GM19372 (cell line): ENCODE measurements at regions not wholly inside any gene's neighbourhood (a gene's known extent, or its start where the extent isn't known, plus 50 kb on each side); places are given as distances from the start of the nearest gene placed in this dataset.
"Not testable (repeated sequence)": the region's sequence is repeated elsewhere in the genome, so short reads cannot be mapped to it uniquely, and the experiment has no call there.

Experiments
- ATAC-seq: cut with Tn5 transposase; IDR thresholded peaks from one replicate; pipeline ENCODE4 v1.9.1; 2021; ENCODE audit warnings: mild to moderate bottlenecking, low read depth, moderate library complexity; ENCODE audit not compliant: unreplicated experiment

DNA sequence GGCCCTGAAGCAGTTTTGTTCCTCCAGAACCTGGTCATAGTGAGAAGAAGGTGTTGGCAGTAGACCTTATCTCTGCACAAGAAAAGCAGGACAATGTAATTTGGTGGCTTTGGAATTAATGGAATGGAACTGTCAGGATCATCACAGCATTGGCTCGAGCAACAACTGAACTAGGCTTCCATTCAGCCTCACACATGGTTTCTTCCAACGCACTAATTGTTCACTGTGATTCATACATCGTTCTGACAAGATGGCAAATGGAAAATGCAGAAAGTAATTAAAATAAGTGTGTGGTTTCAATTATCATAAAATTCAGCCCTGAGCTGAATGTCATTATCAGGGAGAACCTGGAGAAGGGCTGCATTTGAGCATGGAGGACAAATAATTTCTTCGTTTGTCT lies 80.6 kb downstream of the MFSD1 start:
- no peak for ATAC-seq

DNA sequence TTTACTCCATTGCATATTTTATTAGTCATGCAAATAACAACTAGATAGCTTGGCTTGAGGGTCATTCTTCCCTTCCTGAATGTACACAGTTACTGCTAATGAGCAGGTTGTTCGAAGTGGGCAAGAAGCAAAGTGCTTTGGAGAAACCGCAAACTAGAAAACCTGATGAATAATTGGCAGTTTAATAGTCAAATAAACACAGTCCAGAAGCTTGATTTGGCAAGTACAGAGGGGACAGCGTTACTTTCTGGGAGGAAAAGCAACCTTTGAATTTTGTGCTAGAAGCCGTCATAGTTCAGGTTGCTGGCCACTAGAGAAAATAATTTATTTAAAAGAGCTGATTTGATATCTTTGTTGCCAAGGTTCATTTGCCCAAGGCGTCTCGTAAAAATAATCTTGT lies 94.9 kb downstream of the MFSD1 start:
- ATAC-seq = no peak

DNA sequence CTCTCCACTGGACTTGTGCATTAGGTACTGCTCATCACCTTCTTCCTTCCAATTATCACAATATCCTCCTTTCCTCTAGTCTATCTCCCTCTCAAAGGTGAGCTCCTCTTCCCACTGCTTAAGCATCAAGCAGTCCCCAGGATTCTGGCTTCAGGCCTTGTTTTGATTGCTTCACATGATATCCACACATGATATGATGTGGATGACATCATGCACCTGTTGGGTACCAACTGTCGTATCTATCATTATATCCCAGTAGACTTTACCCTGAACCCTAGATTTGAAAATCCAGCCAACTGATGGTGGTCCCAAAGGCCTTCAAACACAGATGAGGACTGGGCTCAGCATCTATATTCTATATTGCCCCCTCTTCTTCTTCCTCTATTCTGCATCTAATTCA lies 104.9 kb downstream of the MFSD1 start:
- ATAC-seq = no peak

DNA sequence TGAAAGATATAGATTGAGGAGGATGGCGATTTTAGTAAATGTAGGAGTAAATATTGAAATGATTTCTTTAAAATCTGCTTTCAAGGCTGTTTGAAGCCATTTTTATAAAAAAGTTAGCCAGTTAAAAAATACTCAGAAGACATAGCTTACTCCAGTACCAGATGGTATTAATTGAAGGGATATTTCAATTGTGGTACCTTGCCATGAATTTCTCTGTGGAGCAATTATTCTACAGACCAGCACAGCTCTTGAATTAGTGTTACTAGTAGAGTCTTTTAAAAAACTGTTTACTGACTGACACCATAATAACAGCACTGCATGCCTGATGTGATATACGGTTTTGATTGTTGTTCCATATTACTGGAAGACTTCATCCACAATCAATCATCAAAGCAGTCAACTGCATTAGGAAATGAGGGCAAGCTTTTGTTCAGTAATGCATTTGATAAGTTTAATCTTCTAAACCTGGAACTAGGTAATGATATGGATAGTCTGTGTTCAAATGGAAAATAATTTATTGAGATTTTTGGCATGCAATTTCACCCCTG lies 106.4 kb downstream of the MFSD1 start:
- ATAC-seq = no peak

DNA sequence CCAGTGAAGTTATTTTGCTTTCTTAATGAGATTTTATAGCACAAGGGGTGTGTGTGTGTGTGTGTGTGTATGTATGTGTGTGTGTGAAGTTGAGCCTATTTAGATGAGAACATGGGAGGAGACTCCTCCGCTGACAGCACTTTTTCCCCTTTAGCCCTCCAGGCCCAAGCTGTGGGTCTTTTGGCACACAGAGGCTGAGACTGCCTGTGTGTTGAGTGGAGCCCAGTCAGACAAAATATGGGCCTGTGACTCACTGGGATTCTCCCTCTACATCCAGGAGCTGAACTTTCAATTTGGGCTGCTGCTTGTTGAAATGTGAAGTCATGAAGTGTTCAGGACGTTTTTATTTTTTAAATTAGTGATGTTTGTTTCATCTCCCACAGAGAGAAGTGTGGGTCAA lies 108.0 kb downstream of the MFSD1 start:
- no peak for ATAC-seq

DNA sequence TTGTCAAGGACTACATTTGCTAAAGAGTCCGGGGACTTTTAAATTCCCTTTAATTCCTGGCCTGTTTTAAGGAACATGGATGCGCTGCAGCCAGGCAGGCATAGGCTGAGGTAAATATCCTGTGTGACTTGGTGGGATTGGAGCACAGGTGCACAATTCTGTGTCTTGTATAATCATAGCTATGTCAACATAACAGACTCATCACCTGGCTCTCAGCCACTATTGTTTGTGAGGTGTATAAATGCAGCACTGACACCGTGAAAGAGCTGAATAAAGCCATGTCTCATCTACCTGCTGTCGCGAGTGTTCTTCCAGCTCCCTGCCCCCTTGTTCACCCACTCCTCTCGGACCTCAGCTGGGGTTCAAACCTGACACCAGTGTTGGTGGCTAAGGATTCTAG lies 109.7 kb downstream of the MFSD1 start:
- no peak for ATAC-seq

DNA sequence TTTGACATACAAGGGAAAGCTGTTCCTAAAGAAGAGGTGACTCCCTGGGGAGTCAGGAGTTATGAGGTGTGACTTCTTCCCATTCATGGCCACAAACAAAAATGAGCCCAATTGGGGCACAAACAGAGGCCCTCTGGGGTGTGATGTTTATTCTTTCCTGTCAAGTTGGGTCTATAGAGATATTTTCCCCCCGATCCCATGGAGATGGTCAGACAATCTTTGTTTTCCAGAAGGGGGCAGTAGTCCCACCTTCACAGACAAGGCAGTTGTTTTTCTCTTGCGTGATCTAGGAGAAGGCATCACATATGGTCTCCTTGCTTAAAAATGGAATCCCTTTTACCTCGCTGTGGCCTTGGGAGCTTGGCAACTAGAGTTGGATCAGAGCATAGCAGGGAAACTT lies 110.3 kb downstream of the MFSD1 start:
- no peak for ATAC-seq

DNA sequence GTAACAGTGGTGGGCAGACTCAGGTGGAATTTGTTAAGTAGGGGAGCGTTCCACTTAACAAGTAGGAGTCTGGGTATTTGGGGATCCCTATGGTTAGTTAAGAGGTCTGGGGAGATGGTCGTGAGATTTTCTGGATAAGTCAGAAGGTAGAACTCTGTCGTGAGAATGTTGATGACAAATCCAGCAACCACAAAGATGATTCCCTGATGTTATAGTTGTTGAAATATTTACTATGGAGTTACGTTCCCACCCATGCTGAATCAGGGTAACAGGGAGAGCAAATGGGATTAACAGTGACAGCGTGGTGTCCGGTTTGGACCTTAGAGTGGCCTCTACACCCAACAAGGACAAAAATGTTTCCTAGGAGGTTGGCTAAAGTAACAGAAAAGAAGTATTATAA lies 110.8 kb downstream of the MFSD1 start:
- no peak for ATAC-seq

DNA sequence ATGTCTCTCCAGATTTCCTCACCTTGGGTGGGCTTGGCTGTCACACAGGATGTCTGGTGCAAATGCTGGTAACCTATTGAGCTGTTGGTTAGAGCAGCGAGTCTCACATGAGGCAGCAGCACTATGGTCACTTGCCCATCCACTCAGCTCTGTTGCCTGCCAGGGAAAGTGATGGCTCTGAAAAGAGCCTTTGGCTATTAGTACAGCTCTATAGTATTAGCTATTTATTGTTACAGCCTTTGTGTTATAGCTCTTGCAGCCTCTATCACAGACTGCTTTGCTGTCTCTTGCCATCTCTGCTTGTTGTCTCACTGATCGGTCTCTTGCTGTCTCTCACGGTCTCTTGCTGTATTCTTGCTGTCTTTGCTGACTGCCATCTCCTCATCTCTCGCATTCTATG lies 114.3 kb downstream of the MFSD1 start:
- ATAC-seq = no peak

DNA sequence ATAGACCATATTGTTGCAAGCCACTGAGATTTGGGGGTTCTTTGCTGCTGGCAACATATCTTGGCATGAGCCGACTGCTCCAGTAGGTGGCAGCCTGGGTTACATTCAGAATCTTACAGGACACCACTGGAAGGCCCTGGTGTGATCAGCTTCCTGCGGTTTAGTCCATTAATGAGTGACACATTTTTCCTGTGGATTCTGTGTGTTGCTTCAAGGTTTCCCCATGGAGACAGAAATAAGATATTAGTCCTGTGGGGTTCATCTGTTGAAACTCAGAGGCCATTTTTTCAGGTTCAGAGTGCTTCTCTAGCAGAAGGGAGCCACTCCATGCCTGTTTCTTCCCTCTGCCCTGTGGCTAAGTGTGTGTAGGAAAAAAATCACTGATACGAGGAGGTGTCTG lies 116.2 kb downstream of the MFSD1 start:
- ATAC-seq = peak; percentile 86

DNA sequence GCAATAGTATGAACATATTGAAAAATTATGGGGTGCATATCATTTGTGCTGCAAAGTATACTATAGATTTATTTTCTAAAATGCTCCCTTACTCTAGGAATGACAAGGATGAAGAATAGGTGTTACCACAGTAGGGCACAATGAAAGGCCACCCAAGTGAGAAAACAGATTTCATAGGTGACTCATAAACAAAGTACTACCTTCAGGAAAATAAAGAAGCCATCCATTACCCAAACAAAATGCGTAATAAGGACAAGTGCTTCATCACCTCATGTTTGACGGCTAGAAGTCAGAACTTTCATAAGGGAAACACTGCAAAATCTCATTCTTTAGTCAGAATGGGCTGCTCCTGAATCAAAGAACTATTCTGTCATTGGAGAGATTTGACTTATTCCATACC lies 116.6 kb downstream of the MFSD1 start:
- no peak for ATAC-seq

DNA sequence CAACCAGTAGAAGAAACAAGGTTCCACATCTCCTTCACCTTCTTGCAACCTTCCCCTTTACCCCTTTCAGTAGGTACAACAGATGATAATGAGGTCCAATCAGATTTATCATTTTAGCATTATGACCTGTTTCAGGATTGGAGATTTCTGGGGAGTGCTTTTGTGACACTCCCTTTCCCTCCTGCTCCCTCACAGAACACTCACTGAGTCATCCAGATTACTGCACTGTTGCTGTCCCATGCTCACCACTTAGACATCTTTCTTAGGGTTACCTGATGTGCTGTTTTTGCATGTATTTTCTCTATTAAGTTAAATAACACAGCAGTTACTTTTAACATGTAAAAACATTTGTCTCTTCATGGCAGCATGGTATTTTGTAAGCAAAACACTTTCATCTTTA lies 118.5 kb downstream of the MFSD1 start:
- ATAC-seq = no peak

DNA sequence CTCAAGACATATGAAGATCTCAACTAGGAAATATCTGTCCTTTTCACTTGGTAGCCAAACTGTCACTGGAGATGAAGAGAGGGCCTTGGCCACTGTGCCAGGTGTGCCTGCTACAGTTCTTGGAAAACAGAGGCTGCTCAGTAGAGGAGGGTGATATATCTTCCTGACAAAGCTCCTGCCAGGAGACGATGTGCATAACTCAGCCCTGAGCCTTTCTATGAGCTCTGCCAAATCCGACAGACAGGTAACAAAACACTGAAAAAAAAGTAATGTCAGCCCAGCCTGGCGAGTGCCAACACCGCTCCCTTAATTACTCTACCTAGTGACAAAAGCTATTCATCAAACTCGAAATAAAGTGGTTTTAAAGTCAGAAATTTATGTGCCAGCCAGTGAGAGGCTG lies 123.2 kb downstream of the MFSD1 start:
- no peak for ATAC-seq

DNA sequence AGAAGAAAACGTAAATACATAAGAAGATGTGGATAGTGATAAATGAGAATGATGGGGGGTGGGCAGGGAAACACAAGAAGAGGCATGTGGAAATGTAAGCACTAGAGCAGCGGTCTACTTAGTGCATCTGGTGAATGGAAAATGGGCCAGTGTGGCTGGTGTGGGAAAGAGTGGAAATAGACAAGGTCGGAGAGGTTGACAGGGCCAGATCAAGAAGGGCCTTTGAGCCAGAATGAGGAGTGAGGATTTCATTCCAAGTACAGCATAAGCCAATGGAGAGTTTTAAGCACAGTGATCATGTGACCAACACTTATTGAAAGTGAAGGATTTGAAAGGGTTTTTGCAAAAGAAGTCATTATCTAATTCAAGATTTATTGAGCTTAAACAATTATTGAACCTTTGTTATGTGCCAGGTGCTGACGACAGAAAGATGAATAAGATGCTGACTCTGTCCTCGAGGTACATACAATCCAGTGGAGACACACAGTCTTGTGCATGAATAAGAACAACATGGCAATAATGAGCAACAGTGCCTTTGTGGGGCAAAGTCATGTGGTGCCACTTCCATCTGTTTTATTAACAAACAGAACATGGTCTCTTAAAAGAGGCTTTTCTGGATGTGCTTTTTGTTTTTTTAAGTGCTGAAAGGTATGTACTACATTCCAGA lies 124.1 kb downstream of the MFSD1 start:
- ATAC-seq = no peak

DNA sequence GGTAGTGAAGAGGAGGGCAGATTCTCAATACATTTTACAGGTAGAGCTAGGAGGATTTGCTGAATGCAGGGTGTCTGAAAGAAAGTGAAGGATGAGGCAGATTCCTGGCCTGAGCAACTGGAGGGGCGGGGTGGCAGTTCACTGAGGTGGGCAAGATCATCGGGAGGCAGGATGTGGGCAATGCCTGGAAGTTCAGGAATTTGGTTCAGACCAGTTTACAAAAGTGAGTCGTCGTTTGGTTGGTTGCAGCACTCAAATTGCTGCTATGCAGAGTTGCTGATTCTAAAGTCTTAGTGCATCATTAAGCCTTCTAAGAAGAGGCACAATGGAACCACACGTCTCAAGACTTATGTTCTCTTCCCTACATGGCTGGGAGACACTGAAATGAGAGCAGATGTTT lies 134.0 kb downstream of the MFSD1 start:
- no peak for ATAC-seq

DNA sequence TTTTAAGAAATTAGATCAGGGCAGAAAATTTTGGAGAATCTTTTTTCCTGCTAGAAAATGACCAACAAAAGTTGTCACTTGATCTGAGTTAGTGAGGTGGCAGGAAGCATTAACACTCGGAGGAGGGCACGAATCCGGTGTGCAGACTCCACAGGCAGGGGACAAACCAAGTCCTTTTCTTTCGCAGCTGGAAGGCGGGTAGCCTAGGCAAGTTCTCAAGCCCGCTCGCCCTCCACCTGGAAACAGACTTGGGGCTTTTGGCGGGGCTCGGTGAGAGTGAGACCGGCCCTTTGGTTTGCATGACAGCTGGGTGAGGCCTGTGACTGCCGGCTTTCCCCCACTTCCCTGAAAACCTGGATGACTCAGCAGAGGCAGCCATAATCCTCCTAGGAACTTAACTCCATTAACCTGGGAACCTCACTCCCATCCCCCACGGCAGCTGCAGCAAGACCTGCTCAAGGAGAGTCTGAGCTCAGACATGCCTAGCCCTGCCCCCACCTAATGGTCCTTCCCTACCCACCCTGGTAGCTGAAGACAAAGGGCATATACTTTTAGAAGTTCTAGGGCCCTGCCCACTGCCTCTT lies 134.8 kb downstream of the MFSD1 start:
- no peak for ATAC-seq

DNA sequence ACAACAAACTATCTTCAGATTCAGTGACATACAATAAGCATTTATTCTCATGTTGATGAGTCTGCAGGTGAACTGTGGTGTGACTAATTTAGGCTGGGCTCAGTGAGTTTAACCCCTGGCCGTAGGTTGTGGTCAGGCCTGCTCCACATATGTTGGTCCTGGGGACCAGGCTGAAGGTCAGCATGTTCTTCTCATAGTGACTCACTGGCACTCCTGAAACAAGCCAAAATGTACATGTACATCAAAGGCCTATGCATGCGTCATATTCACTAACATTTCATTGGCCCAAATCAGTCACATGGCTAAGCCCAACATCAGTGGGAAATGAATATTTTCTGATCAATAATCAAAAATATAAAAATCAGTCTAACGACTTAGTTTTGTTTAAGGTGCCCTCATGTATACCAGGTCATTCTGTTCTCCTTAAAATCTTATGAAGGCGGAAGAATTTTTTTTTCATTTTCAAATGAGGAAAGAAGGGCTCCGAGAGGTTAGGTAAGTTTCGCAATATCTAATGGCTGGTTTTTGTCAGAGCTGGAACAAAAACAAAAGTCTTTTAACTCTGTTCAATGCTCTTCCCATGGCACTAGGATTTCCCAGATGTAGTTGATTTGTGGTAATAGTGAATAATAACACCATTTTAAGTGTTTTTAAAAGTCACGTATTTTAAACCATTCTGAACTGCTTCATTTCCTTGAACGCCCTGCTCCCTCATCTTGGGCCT lies 148.5 kb downstream of the MFSD1 start:
- no peak for ATAC-seq

DNA sequence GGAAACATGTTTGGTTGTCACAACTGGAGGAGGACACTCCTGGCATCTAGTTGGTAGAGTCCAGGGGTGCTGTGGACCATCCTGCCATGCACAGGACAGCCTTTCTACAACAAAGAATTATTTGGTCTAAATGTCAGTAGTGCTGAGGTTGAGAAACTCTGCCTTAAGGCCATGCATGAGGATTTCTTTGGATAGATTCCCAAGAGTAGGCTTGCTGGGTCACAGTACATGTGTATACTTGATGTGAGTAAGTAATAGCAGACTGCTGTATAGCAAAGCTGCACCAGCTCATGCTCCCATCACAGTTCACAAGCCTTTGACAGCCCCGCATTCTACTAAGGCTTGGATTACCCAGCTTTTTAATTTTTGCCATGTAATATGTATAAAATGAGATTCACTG lies 151.3 kb downstream of the MFSD1 start:
- no peak for ATAC-seq

DNA sequence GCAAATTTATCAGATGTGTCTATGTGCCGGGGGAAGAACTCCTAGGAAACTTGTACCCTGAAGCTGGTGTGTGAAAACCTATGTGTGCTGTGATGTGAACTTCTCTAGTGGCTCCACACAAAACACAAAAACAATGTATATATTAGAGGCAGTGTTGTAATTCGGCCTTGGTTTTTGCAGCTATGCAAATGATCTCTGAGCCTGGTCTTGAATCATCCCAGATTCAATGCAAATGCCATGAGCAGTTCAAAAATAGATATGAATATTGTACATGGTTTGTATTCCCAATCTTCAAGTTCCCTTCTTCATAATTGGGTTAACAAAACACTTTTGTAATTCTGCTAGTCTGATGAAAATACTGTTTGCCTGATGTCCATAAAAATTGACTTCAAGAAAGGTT lies 152.6 kb downstream of the MFSD1 start:
- no peak for ATAC-seq

DNA sequence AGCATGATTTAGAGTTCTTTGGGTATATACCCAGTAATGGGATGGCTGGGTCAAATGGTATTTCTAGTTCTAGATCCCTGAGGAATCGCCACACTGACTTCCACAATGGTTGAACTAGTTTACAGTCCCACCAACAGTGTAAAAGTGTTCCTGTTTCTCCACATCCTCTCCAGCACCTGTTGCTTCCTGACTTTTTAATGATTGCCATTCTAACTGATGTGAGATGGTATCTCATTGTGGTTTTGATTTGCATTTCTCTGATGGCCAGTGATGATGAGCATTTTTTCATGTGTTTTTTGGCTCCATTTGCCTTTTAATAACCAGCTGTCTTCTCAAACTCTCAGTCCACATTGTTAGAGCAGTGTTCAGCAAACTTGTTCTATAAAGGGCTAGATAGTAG lies 155.9 kb downstream of the MFSD1 start:
- not testable (repeated sequence) for ATAC-seq

DNA sequence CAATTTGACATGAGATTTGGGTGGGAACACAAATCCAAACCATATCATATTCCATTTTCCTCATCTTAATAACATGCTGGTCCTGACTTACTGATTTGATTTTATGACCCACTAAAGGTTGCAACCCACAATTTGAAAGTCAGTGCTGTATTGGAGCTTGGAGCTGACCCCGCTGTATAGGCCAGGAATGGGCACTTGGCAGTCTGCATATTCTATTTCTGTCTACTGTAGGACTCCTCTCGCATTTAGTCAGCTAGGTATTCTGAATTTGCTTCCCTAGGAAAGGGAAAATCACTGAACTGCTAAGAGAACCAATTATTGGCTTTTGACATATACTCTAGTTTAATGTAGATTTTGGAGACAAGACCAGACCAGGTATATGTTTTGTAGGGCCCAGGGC lies 157.0 kb downstream of the MFSD1 start:
- ATAC-seq = no peak

DNA sequence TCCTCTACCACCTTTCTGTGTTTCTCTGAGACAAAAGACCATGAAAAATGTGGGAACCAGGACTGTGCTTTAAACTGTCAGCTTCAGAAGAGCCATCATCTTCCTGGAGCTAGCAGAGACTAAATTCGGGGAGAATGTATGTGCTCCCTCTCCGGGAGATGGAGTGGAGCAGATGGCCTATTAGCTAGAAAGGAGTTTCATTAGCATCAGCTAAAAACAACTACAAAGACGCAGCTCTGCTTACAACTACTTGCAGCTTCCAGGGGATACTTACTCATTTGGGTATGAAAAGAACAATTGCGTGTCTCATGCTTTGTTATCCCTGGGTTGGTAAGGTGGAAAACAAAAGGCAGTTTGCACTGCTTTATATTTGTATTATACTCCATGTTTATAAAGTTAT lies 159.6 kb downstream of the MFSD1 start:
- ATAC-seq = no peak
